ENCODE measurements at regions not wholly inside any gene's neighbourhood (a gene's known extent, or its start where the extent isn't known, plus 50 kb on each side); places are given as distances from the start of the nearest gene placed in this dataset.
"Not testable (repeated sequence)": the region's sequence is repeated elsewhere in the genome, so short reads cannot be mapped to it uniquely, and the experiment has no call there.

GRCh38 chr1:214095896-214096295 lies 108.1 kb downstream of the PROX1 start:
- DNase-seq (ENCODE audit: low read depth); H3K4me3 ChIP-seq (ENCODE audit: low read length): not testable (repeated sequence)

GRCh38 chr1:214101246-214101645 lies 113.5 kb downstream of the PROX1 start:
- no peak for TF ChIP-seq CTCF (conservative IDR thresholded peaks at IDR 0.05; ENCODE audit: low read length)
- no peak overlapping the region for H3K4me3 ChIP-seq (ENCODE audit: low read length)
- no peak for DNase-seq (ENCODE audit: low read depth)

- TF ChIP-seq CTCF (conservative IDR thresholded peaks at IDR 0.05; ENCODE audit: low read length) = no peak
- DNase-seq (ENCODE audit: low read depth) = no peak
- H3K4me3 ChIP-seq (ENCODE audit: low read length) = no peak overlapping the region
These were observed 114.1 kb downstream of the PROX1 start for GRCh38 chr1:214101828-214102227.

GRCh38 chr1:214102907-214103306 lies 115.1 kb downstream of the PROX1 start:
- no peak for TF ChIP-seq CTCF (conservative IDR thresholded peaks at IDR 0.05; ENCODE audit: low read length)
- H3K4me3 ChIP-seq (ENCODE audit: low read length) = no peak overlapping the region
- peak; percentile 3 for DNase-seq (ENCODE audit: low read depth)

DNA sequence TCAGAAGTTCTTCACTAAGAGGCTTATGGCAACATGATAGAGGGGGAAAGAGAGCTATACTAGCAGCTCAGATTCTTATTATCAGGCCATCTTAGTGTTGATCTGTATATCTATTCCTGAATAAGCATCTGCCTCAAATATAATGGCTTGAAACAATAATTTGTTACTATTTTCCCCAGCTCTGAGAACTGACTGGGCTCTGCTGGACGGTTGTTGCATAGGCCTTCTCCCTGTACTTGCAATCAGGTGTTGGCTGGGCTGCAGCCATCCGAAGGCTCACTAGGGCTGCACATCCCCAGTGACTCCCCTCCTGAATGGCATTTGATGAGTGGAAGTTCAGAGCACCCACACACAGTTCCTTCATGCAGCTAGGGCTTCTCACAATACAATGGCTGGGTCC lies 116.0 kb downstream of the PROX1 start:
- TF ChIP-seq CTCF (conservative IDR thresholded peaks at IDR 0.05; ENCODE audit: low read length) = no peak
- H3K4me3 ChIP-seq (ENCODE audit: low read length) = no peak overlapping the region
- DNase-seq (ENCODE audit: low read depth) = no peak

DNA sequence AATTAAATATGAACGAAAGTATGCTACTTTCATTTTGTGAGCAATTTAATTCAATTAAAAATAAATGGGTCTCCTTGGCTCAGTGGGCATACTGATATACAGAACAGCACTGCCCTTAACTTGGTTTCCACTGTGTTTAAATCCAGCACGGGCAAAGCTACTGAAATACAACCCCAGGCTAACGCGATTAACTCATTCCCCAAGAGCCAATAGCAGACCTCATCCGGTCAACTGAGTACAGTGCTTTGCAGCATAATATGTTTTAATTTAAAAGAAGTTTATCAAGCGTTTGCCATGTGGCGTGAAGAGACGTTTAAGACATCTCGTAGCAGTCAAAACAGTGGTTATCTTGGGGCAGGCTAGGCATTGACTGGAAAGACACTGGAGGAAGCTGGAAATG lies 118.6 kb downstream of the PROX1 start:
- no peak for TF ChIP-seq CTCF (conservative IDR thresholded peaks at IDR 0.05; ENCODE audit: low read length)
- DNase-seq (ENCODE audit: low read depth) = no peak
- H3K4me3 ChIP-seq (ENCODE audit: low read length) = no peak overlapping the region

DNA sequence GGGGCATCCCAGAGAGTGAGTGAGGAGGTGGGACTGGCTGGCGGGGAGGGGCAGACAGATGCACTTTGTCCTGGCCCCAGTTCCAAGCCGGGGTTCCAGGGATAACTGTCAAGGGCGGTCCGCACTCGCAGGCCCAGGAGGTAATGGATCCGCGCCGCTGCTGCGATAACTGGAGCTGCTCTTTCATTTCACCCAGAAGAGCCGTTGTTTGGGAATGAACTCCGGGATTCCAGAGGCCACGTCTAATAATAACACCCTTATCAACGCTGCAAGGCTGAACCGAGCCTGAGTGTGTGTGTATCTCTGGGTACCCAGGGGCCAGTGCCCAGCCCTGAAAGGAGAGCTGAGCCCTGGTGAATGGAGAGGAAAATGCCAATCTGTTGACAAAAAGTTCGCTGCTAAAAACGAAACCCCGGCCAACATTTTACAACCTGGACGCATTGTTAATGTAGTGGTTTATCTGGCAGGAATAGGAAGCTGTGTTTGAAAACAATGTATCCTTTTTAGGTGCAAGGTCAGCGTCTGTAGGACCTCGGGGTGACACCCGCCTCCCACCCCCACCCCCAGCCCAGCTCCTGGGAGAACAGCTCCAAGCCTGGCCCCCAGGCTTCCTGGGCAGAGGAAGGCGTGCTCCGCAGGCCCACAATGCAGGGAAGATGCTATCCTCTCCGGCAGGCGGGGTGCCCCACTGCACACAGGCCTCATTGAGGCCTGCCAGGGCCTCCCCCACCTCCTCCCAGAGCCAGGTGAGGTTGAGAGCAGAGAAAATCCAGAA lies 119.7 kb downstream of the PROX1 start:
- peak overlapping the region; percentile 31; the same call in 1 of the 2 replicates for H3K4me3 ChIP-seq (ENCODE audit: low read length)
- TF ChIP-seq CTCF (conservative IDR thresholded peaks at IDR 0.05; ENCODE audit: low read length) = no peak
- DNase-seq (ENCODE audit: low read depth) = no peak
